ENCODE measurements at regions not wholly inside any gene's neighbourhood (a gene's known extent, or its start where the extent isn't known, plus 50 kb on each side); places are given as distances from the start of the nearest gene placed in this dataset.

DNA sequence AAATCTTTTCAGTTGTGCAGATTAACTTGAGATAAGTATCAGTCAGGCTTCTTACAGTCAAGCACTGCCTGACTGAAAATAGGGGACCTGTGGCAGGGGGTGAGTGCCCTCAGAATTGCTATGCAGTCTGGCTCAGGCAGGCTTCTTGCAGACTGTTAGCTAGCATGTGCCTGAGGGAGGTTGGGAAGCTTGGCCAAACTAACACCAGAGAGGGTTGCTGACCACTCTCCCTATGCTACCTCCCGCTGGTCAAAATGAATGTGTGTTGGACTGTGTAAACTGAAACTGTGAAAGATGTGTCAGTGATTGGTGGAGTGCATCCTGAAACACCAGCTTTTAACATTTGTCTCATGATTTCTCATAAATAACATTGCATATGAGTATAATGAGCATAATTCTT, 622.3 kb upstream of the IMPG1 start:
- TF ChIP-seq SPI1 (IDR thresholded peaks at IDR 0.05; ENCODE audit: low read depth, low read length) (no peak), POLR2AphosphoS5 (IDR thresholded peaks at IDR 0.05; ENCODE audit: low read depth, low read length) (no peak), POLR2A (IDR thresholded peaks at IDR 0.05; ENCODE audit: low read depth, low read length) (no peak), TAF1 (IDR thresholded peaks at IDR 0.05; ENCODE audit: low read depth, low read length) (no peak)

All from GM12891 (cell line).